Esophagus squamous epithelium (tissue), 5 donors: ENCODE measurements at regions not wholly inside any gene's neighbourhood (a gene's known extent, or its start where the extent isn't known, plus 50 kb on each side); places are given as distances from the start of the nearest gene placed in this dataset.
A peak's percentile ranks its signal among the peaks of the same experiment; 100 is the strongest.

Experiments
- DNase-seq: peaks from one replicate; lab custom pipeline; 2025; lab: John Stamatoyannopoulos, UW
- H3K27ac ChIP-seq, 4 donors: fragments of 200-600 bp; sonication (generic); one replicate each; pipeline ENCODE4 v1.5.1; 2016 to 2019; ENCODE audit warnings: mild to moderate bottlenecking in 1 of 4
- H3K27me3 ChIP-seq, 4 donors: fragments of 200-600 bp; sonication (generic); 1 replicate in 3 of 4; 2 replicates in 1 of 4; pipeline versions ENCODE4 v1.5.1 to v1.6.0; 2017 to 2021; ENCODE audit warnings: antibody characterized with exemption in 1 of 4
- H3K36me3 ChIP-seq, 3 donors: fragments of 200-600 bp; sonication (generic); one replicate each; pipeline ENCODE4 v1.5.1; 2016 to 2019
- H3K4me1 ChIP-seq, 3 donors: fragments of 200-600 bp; sonication (generic); one replicate each; pipeline ENCODE4 v1.5.1; 2017 to 2019
- H3K4me3 ChIP-seq, 4 donors: fragments of 200-600 bp; sonication (generic); 1 replicate in 3 of 4; 2 replicates in 1 of 4; pipeline ENCODE4 v1.5.1; 2016 to 2019; ENCODE audit warnings: mild to moderate bottlenecking in 2 of 4, moderate library complexity in 1 of 4
- H3K9me3 ChIP-seq, 3 donors: fragments of 200-600 bp; sonication (generic); one replicate each; pipeline ENCODE4 v1.5.1; 2016 to 2019
- POLR2A ChIP-seq, 4 donors: fragments of 450-650 bp; IDR thresholded peaks; one replicate each; pipeline ENCODE4 v1.6.1; 2017; ENCODE audit warnings: antibody characterized with exemption in 4 of 4, mild to moderate bottlenecking in 4 of 4, moderate library complexity in 3 of 4
- WGBS, 2 donors: methylation state at CpG; one replicate each; pipeline ENCODE4 v1.1.5; 2018; 5-methylcytosine and 5-hydroxymethylcytosine counted together
- intact Hi-C: fragments of 100-400 bp; cut with DNase I; formaldehyde crosslinking; loops from one replicate; pipeline ENCODE4 v1.15.0; 2022
- TF ChIP-seq, protein P1 (sequence below), 6 experiments: fragments of 450-650 bp in 4 of 6; fragments of 200-600 bp in 2 of 6; sonication (generic) in 2 of 6; IDR thresholded peaks; one replicate each; pipeline ENCODE4 v1.5.1; 2016 to 2019; ENCODE audit warnings: antibody characterized with exemption in 6 of 6, mild to moderate bottlenecking in 4 of 6, moderate library complexity in 4 of 6
- donor health status: DM: yes; HTN: yes; CAD: no.

DNA sequence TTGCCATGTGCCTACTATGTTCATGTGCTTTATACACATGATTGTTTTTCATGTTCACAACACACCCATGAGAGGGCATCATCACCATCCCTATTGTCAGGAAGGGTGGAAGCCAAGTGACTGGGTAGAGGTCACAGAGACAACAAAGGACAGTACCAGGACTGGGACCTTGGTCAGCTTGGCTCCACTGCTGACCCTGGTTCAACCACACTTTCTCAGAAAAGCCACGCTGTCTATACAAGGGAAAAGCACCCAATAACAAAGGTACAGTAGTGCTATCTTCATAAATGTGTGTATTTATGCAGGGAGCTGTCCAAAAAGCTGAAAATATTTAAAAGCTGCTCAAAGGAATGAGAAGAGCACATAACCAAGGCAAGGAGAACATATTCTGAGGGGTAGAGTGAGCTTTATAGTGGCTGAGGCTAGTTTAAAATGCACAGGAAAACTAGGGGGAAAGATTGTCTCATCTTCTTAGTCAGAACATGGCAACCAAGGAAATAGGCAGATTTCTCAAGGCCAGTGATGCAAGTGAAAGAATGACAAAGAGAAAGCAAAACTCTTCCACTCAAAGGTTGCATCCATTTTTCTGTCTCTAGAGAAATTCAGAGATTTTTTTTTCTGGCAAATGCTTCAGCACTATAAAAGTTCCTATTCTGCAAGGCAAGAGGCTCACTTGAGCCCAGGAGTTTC lies 415.0 kb downstream of the FOXO1 start:
- intact Hi-C loops, result no loop called here
- Histone ChIP-seq H3K4me3 (no peak overlapping the region), H3K36me3 (no peaks in the 10 kb centered on the region), H3K4me1 (peaks cover 0 to 16% (median 9%) of the 10 kb centered on the region in 3 donors), H3K27me3 (no peaks in the 10 kb centered on the region), H3K27ac (peak overlapping the region in 3 of 4 donors; percentile 27 to 38 (median 36)), H3K9me3 (no peaks in the 10 kb centered on the region)
- WGBS, 2 donors, result 75 to 91% methylated on average over 1 of the region's 1 CpG
- TF ChIP-seq, protein P1, sequence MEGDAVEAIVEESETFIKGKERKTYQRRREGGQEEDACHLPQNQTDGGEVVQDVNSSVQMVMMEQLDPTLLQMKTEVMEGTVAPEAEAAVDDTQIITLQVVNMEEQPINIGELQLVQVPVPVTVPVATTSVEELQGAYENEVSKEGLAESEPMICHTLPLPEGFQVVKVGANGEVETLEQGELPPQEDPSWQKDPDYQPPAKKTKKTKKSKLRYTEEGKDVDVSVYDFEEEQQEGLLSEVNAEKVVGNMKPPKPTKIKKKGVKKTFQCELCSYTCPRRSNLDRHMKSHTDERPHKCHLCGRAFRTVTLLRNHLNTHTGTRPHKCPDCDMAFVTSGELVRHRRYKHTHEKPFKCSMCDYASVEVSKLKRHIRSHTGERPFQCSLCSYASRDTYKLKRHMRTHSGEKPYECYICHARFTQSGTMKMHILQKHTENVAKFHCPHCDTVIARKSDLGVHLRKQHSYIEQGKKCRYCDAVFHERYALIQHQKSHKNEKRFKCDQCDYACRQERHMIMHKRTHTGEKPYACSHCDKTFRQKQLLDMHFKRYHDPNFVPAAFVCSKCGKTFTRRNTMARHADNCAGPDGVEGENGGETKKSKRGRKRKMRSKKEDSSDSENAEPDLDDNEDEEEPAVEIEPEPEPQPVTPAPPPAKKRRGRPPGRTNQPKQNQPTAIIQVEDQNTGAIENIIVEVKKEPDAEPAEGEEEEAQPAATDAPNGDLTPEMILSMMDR (IDR thresholded peaks at IDR 0.05), result no peak
- TF ChIP-seq POLR2A (IDR thresholded peaks at IDR 0.05), result no peak
- no peak for DNase-seq

DNA sequence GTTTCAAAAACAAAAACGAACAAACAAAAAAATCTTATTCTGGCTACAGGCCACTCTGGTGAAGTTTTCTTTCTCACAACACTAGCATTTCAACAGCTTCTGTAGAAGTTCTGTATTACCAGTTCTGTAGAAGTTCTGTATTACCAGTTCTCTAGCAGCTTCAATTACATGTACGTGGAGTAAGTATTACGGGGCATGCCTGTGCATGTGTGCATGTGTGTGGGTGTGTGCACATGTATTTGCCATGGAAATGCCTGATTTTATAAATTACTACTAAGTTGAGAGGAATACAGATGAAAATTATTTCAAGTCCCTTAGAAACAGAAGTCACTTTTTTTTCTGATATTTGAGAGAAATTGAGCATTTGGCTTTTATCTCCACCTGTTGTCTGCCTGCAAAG lies 414.2 kb downstream of the FOXO1 start:
- no peaks in the 10 kb centered on the region for H3K36me3 ChIP-seq
- H3K9me3 ChIP-seq, result no peaks in the 10 kb centered on the region
- TF ChIP-seq, protein P1 (IDR thresholded peaks at IDR 0.05), result no peak
- TF ChIP-seq POLR2A (IDR thresholded peaks at IDR 0.05), result no peak
- no peak for DNase-seq
- 53 to 64% methylated on average over 3 of the region's 3 CpGs for WGBS, 2 donors
- H3K27me3 ChIP-seq, result no peaks in the 10 kb centered on the region
- H3K27ac ChIP-seq, result peak overlapping the region in 3 of 4 donors; percentile 13 to 38 (median 27)
- H3K4me1 ChIP-seq, result peaks cover 0 to 16% (median 9%) of the 10 kb centered on the region in 3 donors
- no peak overlapping the region for H3K4me3 ChIP-seq
- intact Hi-C loops, result no loop called here

DNA sequence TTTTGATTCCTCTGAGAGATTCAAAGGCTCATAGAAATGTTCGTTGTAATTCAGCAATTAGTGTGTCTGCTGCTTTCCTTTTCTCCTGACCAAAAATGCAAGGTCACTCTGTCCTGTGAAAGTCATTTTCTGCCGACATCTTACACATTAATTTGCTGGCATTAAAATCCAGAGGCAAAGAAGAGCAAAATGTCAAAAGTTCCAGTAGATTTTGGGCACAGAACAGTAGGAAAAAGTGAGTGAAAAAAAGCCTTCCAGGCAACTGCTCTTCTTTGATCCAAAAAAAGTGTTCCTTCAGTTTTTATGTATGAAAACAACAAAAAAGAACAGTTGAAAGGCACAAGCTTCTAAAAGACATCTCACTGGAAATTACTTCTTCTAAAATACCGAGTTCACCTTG lies 413.8 kb downstream of the FOXO1 start:
- WGBS, 2 donors, result 50 to 56% methylated on average over 3 of the region's 3 CpGs
- H3K4me3 ChIP-seq, result no peak overlapping the region
- intact Hi-C loops, result no loop called here
- no peaks in the 10 kb centered on the region for H3K27me3 ChIP-seq
- peaks cover 0 to 16% (median 9%) of the 10 kb centered on the region in 3 donors for H3K4me1 ChIP-seq
- no peaks in the 10 kb centered on the region for H3K9me3 ChIP-seq
- no peak for TF ChIP-seq POLR2A (IDR thresholded peaks at IDR 0.05)
- TF ChIP-seq, protein P1 (IDR thresholded peaks at IDR 0.05), result no peak
- no peak for DNase-seq
- peak overlapping the region in 1 of 4 donors; percentile 13 for H3K27ac ChIP-seq
- H3K36me3 ChIP-seq, result no peaks in the 10 kb centered on the region

DNA sequence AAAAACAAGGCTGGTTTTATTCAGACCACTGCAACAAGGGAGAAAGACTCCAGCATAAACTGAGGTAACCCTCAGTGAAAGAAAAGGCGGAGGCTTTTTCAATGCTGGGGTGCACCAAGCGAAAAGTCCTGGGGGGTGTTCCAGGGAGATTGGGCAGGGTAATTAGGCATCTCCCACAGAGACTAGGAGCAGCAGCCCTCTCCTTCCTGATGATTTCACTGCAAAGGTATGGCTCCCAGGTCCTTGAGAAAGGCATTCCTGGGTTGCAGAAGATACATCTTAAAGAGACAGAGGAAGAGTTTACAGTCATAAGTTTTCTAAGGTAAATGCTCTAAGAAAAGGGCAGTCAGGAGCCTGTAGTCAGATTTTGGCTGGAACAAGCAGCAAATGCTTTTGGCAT lies 412.0 kb downstream of the FOXO1 start:
- Histone ChIP-seq H3K9me3 (no peaks in the 10 kb centered on the region), H3K27me3 (no peaks in the 10 kb centered on the region), H3K4me3 (no peak overlapping the region), H3K27ac (no peak overlapping the region), H3K4me1 (peaks cover 0 to 16% (median 9%) of the 10 kb centered on the region in 3 donors), H3K36me3 (no peaks in the 10 kb centered on the region)
- TF ChIP-seq POLR2A (IDR thresholded peaks at IDR 0.05), result no peak
- TF ChIP-seq, protein P1 (IDR thresholded peaks at IDR 0.05), result no peak
- intact Hi-C loops, result no loop called here
- WGBS, 2 donors, result 100% methylated on average over 1 to 2 of the region's 2 CpGs
- no peak for DNase-seq

DNA sequence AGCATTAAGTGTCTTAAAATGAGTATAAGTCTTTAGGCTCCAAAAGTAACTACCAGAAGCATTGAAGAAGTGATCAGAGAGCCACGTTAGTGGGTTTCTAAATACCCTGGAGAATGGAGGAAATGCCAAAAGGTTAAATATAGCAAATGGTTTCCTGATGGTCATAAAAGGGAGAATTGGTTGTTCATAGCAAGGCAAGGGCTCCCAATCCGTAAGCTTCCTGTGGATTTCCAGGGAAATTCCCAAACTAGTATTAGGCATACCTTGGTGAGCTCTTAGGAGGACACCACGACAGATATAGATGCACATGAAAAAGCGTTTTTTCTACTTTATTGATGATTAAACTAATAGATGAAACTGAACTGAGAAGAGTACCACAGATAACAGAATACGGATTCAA lies 410.9 kb downstream of the FOXO1 start:
- H3K4me1 ChIP-seq, result peaks cover 0 to 19% (median 9%) of the 10 kb centered on the region in 3 donors
- no peaks in the 10 kb centered on the region for H3K36me3 ChIP-seq
- H3K9me3 ChIP-seq, result no peaks in the 10 kb centered on the region
- H3K27me3 ChIP-seq, result no peaks in the 10 kb centered on the region
- intact Hi-C loops, result no loop called here
- 77 to 80% methylated on average over 5 of the region's 5 CpGs for WGBS, 2 donors
- no peak for DNase-seq
- no peak overlapping the region for H3K4me3 ChIP-seq
- no peak overlapping the region for H3K27ac ChIP-seq
- TF ChIP-seq, protein P1 (IDR thresholded peaks at IDR 0.05), result no peak
- TF ChIP-seq POLR2A (IDR thresholded peaks at IDR 0.05), result no peak
